Effector memory CD4-positive, alpha-beta T cell (primary cell): ENCODE measurements at regions not wholly inside any gene's neighbourhood (a gene's known extent, or its start where the extent isn't known, plus 50 kb on each side); places are given as distances from the start of the nearest gene placed in this dataset.
"Not testable (repeated sequence)": the region's sequence is repeated elsewhere in the genome, so short reads cannot be mapped to it uniquely, and the experiment has no call there.

Experiments
- DNase-seq, 3 donors: peaks; one replicate each; pipeline ENCODE4 v3.0.0-alpha.2; 2020
- H3K27ac ChIP-seq: 2 replicates; pipeline ENCODE4 v1.7.0; 2013; ENCODE audit warnings: mild to moderate bottlenecking, low read length, moderate library complexity; ENCODE audit not compliant: insufficient read depth, poor library complexity, severe bottlenecking
- H3K27me3 ChIP-seq: replicated peaks from 2 replicates; pipeline ENCODE4 v1.7.0; 2013; ENCODE audit warnings: mild to moderate bottlenecking, low read length; ENCODE audit not compliant: insufficient read depth, control insufficient read depth, poor library complexity, severe bottlenecking
- H3K36me3 ChIP-seq: 2 replicates; pipeline ENCODE4 v1.7.0; 2013; ENCODE audit warnings: mild to moderate bottlenecking, low read length, moderate library complexity; ENCODE audit not compliant: control insufficient read depth, insufficient read depth
- H3K4me1 ChIP-seq: 2 replicates; pipeline ENCODE4 v1.7.0; 2013; ENCODE audit warnings: low read length, mild to moderate bottlenecking; ENCODE audit not compliant: control insufficient read depth, insufficient read depth, poor library complexity, severe bottlenecking
- H3K4me3 ChIP-seq: 2 replicates; pipeline ENCODE4 v1.7.0; 2013; ENCODE audit warnings: low read length, low read depth, mild to moderate bottlenecking; ENCODE audit not compliant: insufficient read depth, poor library complexity, severe bottlenecking
- H3K9me3 ChIP-seq: 2 replicates; pipeline ENCODE4 v1.7.0; 2013; ENCODE audit warnings: mild to moderate bottlenecking, low read length, moderate library complexity; ENCODE audit not compliant: control insufficient read depth

DNA sequence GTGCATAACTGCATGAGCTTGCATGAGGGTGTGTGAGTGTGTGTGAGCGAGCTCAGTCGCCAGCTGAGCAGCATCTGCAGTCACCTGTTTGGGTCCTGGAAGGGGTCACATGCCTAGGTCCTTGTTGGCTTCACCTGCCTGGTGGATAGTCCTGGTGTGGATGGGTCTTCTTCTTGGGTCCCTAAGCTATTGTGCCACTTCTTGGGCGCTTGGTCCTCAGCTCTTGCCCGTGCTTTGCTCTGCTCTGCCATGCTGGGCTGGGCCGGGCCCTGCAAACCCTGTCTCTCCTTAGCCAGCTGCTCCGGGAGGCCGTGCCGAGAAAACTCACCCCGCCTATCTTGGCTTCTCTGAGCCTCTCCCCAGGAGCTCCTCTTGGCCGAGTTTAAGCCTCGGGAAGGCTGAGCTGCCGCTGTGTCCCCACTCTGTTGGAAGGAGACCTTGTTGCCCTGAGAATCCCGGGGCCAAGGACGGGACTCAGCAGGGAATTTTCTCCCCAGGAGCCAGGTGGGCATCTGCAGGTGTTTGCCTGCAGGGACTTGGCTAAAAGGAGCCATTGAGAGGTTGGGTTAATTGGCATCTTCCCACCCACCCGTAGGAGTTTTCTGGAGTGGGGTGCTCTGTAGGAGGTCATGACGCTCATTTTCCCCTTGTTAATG lies 300.8 kb downstream of the NDUFA10 start:
- no peak overlapping the region for H3K4me3 ChIP-seq
- no peaks in the 10 kb centered on the region for H3K9me3 ChIP-seq
- no peaks in the 10 kb centered on the region for H3K36me3 ChIP-seq
- H3K4me1 ChIP-seq: no peaks in the 10 kb centered on the region
- no peak overlapping the region for H3K27ac ChIP-seq
- no peaks in the 10 kb centered on the region for H3K27me3 ChIP-seq
- DNase-seq: no peak

DNA sequence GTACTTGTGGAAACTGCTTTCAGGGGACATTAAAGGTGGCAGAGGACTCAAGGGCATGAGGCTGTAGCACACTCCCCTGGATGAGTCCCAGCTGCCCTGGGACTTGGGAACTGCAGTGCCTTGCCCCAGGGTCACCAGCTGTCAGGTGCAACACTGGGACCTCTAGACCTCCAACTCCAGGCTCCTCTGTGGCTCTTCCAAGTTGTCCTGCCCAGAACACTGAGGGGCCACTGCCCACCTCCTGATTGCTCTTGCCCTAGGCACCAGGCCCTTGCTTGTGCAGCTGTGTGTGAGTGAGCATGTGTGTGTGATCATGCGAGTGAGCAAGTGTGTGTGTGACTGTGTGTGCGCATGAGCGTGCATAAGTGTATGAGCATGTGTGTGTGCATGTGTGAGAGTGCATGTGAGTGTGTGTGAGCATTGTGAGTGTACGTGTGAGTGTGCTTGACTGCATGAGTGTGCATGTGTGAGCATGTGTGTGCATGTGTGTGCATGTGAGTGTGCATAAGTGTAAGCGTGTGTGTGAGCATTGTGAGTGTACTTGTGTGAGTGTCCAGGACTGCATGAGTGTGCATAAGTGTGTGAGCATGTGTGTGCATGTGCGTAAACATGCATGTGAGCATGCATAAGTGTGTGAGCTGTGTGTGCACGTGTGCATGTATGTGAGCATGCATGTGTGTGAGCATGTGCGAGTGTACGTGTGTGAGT lies 301.5 kb downstream of the NDUFA10 start:
- DNase-seq: no peak
- Histone ChIP-seq H3K4me3 (no peak overlapping the region), H3K4me1 (no peaks in the 10 kb centered on the region), H3K27ac (no peak overlapping the region), H3K27me3 (no peaks in the 10 kb centered on the region), H3K9me3 (no peaks in the 10 kb centered on the region), H3K36me3 (no peaks in the 10 kb centered on the region)

DNA sequence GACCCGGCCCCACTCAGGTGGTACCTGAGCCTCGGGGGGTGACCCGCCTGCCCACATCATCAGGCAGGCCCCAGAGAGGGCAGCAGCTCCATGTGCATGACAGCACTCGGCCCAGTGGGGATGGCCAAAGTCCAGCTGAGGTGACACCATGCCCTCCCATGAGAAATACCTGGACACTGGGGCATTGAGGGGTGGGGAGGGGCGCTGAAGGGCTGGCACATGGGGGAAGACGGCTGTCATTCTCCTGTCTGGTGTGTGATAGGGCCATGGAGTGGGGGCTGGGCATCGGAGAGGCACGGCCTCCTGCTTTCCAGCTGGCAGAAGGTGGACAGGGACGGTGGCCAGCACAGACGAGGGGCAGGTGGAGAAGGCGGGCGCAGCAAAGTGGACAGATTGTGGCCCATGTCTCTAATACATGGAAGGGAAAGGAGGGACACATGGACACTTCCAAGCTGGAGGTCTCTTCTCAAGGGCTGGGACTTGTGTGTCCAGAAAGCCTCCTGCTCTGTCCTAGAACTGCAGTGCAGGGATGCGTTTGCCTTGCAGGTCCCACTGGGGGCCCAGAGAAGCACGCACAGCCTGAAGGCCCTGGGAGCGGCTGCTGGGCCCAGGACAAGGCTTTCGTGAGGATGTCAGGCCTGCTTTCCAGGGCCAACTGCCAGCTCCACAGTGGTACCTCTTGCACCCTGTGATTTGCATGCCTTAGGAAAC lies 302.2 kb downstream of the NDUFA10 start:
- Histone ChIP-seq H3K4me3 (no peak overlapping the region), H3K27ac (no peak overlapping the region), H3K4me1 (no peaks in the 10 kb centered on the region), H3K9me3 (no peaks in the 10 kb centered on the region), H3K36me3 (no peaks in the 10 kb centered on the region), H3K27me3 (no peaks in the 10 kb centered on the region)
- no peak for DNase-seq

DNA sequence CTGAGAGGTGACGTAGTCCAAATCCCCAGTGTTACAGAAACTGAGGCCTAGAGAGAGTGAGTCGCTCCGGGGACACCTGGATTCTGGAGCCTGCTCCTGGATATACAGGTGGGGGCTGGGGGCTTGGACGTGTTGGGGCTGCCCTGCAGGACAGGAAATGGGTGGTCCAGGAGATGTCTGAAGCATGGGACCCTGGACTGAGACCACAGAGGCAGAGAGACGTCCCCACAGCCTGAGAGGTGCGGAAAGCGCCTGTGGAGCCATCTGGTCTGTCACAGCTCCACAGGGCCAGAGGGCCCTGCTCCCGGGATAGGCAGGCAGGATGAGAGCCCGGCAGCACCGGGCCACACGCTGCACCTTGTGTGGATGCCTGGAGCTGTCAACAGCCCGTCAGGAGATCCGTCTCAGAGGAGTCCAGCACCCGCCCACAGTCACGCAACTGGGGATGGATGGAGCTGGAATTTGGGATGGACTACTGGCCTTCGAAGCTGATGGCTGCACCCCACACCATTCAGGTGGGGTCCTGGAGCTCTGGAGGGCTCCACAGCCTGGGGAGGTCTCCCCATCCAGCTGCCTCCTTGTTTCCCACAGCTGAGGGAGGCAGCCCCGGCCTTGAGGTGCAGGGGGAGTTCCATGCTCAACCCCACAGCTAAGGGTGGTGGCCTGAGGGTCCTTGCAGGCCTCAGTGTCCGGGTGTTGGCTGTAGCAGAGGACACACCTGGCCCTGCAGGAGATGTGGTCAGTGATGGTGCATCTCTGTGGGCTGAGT lies 303.0 kb downstream of the NDUFA10 start:
- no peaks in the 10 kb centered on the region for H3K4me1 ChIP-seq
- DNase-seq: no peak
- H3K4me3 ChIP-seq: no peak overlapping the region
- no peak overlapping the region for H3K27ac ChIP-seq
- H3K27me3 ChIP-seq: no peaks in the 10 kb centered on the region
- H3K36me3 ChIP-seq: no peaks in the 10 kb centered on the region
- no peaks in the 10 kb centered on the region for H3K9me3 ChIP-seq

DNA sequence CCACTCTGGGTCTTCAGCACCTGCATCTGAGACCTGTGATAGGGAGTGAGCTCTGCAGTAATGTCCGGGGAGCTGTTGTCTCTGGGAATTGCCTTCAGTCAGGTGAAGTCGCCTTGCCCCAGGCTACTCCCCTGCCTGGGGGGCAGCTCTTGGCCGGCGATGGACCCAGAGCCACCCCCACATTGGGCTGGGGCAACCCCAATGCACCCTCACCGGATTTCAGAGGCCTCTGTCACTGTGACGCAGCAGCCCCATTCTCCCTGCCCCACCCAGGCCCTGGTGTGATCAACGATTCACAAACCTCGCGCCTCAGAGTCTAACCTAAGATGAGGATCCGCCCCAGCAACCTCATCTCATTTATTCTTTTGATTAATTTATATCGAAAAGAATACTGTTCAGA lies 303.6 kb downstream of the NDUFA10 start:
- DNase-seq: no peak

DNA sequence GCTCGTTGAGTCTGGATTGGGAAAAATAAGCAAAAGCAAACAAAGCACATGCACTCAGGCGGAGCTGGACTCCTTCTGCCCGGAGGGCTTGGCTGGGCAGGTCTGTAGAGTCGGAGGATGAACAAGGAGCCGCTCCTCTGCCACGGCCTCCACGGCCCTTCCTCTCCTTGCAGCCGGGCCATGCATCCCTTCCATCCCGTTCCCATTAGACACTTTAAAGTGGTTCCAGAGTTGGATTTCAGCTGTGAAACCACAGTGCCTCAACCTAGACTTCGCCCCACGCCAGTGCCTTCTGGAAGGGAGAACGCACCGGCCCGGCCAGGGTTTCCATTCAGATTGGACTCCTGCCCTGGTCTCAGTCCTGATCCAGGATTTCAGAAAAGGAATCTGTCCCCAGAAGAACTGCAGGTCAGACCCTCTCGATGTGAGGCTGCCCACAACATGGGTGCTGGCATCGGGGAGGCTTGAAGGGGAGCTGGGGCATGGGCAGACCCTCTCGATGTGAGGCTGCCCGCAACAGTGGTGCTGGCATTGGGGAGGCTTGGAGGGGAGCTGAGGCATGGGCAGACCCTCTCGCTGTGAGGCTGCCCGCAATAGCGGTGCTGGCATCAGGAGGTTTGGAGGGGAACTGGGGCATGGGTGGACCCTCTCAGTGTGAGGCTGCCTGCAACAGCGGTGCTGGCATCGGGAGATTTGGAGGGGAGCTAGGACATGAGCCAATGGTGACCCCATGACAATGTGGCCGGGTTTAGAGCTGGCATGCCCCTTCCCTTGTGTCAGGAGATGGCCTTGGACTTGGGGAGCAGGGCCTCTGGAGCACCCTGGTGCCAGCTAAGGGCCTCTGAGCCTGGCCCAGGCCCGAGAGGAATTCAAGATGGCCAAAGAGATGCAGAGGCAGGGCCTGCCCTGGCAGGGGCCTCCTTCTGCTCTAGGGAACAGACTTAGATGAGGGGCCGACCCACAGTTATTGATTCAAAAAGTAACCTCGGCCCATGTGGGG lies 304.5 kb downstream of the NDUFA10 start:
- Histone ChIP-seq H3K27ac (no peak overlapping the region), H3K27me3 (no peaks in the 10 kb centered on the region), H3K9me3 (no peaks in the 10 kb centered on the region), H3K4me3 (no peak overlapping the region), H3K36me3 (no peaks in the 10 kb centered on the region), H3K4me1 (no peaks in the 10 kb centered on the region)
- DNase-seq: no peak

More for the DNA sequence above, 303.6 kb downstream of the NDUFA10 start:
- Histone ChIP-seq H3K4me3 (no peak overlapping the region), H3K27ac (no peak overlapping the region), H3K36me3 (no peaks in the 10 kb centered on the region), H3K4me1 (no peaks in the 10 kb centered on the region), H3K27me3 (no peaks in the 10 kb centered on the region), H3K9me3 (no peaks in the 10 kb centered on the region)

DNA sequence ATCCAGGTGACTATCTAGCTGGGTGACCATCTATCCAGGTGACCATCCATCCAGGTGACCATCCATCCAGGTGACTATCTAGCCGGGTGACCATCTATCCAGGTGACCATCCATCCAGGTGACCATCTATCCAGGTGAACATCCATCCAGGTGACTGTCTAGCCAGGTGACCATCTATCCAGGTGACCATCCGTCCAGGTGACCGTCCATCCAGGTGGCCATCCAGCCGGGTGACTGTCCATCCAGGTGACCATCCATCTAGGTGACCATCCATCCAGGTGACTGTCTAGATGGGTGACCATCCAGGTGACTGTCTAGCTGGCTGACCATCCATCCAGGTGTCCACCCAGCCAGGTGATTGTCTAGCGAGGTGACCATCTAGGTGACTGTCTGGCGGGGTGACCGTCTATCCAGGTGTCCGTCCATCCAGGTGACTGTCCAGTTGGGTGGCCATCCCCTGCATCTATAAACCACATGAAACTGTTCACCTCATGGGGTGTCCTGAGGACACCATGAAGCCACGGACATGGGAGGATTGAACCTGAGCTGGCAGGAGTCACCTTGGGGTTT lies 305.3 kb downstream of the NDUFA10 start:
- no peaks in the 10 kb centered on the region for H3K9me3 ChIP-seq
- H3K27me3 ChIP-seq: no peaks in the 10 kb centered on the region
- DNase-seq: no peak
- H3K4me1 ChIP-seq: no peaks in the 10 kb centered on the region
- no peaks in the 10 kb centered on the region for H3K36me3 ChIP-seq
- H3K4me3 ChIP-seq: no peak overlapping the region
- no peak overlapping the region for H3K27ac ChIP-seq

DNA sequence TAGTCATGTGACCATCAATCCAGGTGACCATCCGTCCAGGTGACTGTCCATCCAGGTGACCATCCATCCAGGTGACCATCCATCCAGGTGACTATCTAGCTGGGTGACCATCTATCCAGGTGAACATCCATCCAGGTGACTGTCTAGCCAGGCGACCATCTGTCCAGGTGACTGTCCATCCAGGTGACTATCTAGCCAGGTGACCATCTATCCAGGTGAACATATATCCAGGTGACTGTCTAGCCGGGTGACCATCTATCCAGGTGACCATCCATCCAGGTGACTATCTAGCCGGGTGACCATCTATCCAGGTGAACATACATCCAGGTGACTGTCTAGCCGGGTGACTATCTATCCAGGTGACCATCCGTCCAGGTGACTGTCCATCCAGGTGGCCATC lies 306.2 kb downstream of the NDUFA10 start:
- not testable (repeated sequence) for DNase-seq

DNA sequence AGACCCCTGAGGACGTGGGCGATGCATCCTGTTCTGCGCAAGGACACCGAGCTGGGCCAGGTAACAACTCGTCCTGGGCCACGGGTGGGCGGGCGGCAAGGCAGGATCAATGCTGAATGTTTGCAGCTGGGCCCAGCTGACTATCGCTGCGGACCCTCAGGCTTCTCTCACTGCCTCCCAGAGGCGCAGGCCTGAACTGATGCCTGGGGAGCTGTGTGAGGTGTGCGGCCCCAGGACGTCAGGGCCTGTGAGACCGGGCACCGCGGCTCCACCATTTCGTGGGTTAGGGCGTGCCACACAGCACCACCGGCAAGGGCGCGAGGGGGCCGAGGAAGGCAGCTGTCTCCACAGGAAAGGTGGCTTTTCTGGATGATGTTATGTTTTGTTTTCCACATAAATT lies 307.4 kb downstream of the NDUFA10 start:
- no peaks in the 10 kb centered on the region for H3K4me1 ChIP-seq
- H3K27me3 ChIP-seq: no peaks in the 10 kb centered on the region
- DNase-seq: no peak
- no peaks in the 10 kb centered on the region for H3K36me3 ChIP-seq
- H3K9me3 ChIP-seq: no peaks in the 10 kb centered on the region
- no peak overlapping the region for H3K27ac ChIP-seq
- H3K4me3 ChIP-seq: no peak overlapping the region

More for the DNA sequence above, 306.2 kb downstream of the NDUFA10 start:
- not testable (repeated sequence) for H3K27me3 ChIP-seq, H3K4me3 ChIP-seq, H3K4me1 ChIP-seq, H3K9me3 ChIP-seq, H3K36me3 ChIP-seq, H3K27ac ChIP-seq
